ENCODE measurements at regions not wholly inside any gene's neighbourhood (a gene's known extent, or its start where the extent isn't known, plus 50 kb on each side); places are given as distances from the start of the nearest gene placed in this dataset.

DNA sequence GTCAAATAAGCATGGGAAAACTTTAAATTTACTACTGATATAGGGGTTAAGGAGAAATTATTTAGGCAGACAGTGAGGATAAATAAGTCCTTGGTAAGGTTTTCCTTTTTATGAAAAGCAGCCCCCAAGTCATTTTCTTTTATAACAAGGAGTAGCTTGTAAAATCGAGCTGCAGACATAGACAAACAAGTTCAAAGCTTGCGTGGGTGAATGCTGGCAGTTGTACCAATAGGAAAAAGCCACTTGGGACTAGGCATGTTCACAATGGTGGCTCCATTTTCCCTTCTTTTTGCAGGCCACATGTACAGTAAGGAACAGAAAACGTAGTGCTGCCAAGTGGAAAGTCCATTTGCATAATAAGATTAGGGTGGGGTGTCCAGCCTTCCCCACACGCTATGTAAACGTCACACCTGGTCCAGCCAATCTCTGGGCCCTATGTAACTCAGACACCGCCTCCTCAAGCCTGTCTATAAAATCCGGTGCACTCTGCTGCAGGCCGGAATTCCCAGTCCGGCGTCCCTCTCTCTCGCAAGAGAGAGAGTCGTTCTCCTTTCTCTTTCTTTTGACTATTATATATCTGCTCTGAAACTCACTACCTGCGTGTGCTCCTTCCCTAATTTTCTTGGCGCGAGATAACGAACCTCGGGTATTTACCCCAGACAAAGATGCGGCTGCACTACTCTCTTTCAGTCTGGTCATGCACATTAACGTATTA lies 217.1 kb upstream of the MAN1A1 start:
- DNase-seq = no peak

DNA sequence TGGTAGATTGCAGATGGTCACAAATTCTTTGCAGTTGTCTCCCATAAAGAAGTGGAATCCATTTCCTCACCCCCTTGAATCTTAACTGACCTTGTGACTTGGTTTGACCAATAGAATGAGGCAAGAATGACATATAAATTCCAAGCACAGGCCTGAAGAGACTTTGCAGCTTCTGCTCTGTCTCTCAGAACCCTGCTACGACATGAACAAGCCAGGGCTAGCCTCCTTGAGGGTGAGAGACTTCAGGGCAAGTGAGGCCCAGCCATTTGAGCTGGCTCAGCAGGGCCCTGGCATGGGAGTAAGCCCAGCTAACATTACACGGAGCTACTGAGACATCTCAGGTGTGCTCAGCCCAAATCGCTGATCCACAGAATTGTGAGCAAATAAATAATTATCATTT lies 216.3 kb upstream of the MAN1A1 start:
- no peak for DNase-seq

DNA sequence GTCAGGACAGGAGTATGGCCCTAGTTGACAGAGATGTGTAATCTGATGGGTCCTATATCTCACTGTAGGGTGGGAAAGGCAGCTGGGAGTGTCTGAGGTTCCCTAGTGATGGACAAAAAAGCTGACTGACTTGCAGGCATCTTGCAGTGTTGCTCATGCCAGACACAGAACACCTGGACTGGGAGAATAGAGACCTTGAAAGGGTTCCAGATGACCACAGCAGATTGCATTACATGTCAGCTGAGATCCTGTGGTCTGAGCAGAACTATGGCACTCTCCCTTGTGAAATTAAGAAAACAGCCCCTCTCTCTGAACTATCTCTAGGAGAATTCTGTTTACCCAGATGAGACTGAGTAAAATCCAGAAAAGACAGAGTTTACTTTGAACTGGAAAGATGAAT lies 212.6 kb upstream of the MAN1A1 start:
- no peak for DNase-seq

DNA sequence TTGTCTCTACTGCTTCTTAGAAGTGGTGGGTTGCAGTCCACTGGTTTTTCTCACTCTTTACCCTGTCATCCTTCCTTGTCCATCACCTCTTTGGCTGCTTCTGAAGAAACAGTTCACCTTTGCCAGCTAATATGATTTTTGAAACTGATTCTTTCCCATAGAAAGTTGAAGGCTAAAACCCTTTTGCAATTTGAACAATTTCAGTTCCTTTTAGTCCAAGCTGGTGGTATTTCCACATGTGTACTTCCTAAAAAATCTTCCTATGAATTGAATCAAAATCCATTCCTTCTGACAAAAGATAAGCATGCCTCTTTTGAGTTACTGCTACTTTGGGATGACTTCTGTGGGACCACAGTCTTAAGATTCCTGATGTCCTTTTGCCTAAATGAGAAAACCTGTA lies 210.0 kb upstream of the MAN1A1 start:
- DNase-seq = no peak

DNA sequence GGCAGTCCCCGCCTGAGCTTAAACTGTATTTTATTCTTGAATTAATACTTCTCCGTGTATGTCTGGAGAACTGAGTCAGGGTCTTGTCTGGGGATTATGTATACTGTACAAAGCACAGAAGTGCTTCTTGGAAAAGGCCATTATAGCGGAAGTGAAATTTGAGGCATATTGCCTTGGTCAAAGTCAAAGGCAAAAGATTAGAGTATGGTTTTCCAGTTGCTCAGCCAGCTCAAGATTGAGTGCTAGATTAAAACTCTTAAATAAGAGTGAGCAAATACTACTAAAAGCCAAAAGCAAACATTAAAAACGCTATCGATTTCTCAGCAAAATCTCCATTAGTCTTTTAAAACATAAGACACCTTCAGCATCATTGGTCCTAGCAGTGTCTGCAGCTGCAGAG lies 207.7 kb upstream of the MAN1A1 start:
- DNase-seq = no peak

DNA sequence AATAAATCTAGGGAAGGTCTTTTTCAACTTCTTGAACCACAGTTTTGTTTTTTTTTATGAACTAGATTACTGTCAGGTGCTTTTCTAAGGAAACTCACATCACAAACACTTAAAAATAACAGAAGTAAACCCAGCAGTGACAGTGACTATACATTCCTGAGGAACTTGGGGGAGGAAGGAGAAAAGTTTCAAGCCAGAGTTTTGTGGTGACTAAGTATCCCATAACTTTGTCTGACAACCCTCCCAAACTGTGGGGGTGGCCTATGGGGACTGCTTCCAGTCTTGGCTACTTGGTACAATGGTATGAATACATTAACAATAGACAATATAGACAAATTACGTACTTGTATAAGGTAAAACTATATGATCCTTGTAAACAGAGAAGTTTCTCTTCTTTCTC lies 202.5 kb upstream of the MAN1A1 start:
- no peak for DNase-seq

DNA sequence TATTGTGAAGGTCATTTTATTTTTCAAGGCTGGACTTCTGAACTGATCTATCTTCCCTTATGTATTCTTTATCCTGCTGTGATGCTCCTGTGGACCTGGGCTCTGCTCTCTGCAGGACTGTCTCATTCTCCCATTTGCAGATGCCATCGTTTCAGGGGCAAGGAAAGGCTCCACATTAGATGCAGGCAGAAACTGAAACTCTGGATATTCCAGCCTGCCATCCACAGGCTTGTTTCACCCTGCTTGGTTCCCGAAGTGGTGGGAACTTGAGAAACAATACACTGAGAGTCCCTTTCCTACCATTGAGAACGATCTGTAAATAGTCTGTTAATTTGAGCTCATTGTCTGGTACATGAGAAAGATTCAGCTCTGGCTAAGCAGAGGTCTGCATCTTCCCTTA lies 197.5 kb upstream of the MAN1A1 start:
- no peak for DNase-seq

DNA sequence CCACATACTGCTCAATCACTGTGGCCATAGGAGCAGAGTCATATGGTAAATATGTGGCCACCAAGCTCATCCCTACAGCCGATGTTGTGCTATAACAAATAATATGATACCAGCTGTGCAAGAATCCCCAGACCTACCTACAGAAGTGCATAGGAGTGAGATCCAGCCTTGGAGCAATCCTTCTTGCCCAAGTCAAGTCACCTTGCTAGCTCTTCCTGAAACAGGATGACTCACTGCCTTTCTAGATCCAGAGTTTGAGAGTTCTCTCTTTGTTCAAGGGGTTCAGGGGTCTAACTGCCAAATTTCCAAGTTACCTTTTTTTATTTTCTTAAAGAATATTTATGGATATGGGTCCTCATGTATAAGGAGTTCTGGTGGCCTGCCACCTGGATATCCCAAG lies 195.7 kb upstream of the MAN1A1 start:
- no peak for DNase-seq

DNA sequence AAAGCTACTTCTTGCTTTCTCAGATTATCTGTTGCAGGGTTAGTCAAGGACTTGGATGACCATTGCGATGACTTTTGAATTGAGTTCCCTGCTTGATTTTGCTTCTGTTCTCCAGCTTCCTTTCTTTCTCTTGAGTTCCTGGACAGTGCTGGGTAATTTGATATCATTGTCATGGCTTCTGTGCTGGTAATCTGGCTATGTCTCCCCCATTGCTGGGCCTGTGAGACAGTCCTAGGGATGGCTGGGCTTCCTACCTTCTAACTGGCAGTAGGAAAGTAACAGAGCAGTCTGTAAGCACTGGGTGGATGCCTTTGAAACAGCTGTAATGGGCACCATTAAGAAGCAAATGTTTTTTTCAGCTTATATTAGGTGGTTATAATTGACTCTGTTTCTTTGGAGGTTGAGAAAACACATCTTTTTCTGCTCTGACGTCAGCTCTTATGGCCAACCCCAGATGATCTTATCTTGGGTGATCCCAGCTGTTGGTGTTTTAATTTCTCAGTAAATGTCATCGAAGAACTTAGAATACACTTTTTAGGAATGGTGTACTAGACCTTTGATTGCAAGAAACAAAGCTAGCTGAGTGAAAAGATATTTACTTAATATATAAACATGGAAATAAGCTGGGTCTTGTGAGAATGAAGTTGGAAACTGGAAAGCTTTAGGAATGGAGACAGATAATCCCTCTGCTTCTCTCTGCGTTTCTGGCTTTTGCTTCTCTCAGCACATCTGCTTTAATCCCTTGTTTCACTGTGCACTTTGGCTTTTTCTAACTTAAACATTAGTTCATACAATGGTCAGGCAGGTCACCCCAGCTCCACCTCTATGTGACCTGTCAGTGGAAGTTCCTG lies 195.0 kb upstream of the MAN1A1 start:
- DNase-seq = no peak

DNA sequence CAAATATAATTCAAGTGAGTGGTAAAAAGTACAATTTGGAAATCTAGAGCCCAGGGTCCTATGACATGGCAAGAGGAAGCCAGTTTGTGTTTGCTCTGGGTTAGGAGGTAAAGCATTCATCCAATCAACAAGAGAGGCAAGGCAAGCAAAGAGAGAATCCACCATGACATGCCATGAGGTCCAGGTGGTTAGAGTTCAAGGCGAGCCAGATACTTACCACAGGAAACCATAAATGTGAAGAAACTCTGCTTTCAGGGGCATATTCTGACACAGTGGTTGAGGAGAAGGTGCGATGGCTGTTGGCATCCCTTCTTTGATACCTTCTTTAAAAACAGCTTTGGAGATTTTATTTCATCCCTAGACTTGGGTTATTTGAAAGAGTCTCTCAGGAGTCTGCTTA lies 193.8 kb upstream of the MAN1A1 start:
- DNase-seq = no peak

DNA sequence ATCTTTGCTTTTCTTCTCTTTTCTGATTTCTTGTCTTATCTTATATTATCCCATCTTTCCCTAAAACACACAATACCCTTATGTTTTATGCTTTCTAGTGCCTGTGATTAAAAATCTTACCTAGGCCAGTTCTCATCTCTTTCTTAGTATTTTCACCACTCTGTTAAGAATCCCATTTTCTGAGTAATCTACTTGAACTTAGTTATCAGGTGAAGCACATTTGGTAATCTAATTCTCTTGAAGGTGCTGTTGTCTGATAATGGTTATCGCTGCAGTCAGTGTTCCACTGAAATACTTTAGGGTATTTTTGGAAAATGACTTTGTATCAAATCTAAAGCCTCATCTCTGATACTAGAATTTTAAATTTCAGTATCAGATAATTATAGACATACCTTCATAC lies 192.5 kb upstream of the MAN1A1 start:
- no peak for DNase-seq

DNA sequence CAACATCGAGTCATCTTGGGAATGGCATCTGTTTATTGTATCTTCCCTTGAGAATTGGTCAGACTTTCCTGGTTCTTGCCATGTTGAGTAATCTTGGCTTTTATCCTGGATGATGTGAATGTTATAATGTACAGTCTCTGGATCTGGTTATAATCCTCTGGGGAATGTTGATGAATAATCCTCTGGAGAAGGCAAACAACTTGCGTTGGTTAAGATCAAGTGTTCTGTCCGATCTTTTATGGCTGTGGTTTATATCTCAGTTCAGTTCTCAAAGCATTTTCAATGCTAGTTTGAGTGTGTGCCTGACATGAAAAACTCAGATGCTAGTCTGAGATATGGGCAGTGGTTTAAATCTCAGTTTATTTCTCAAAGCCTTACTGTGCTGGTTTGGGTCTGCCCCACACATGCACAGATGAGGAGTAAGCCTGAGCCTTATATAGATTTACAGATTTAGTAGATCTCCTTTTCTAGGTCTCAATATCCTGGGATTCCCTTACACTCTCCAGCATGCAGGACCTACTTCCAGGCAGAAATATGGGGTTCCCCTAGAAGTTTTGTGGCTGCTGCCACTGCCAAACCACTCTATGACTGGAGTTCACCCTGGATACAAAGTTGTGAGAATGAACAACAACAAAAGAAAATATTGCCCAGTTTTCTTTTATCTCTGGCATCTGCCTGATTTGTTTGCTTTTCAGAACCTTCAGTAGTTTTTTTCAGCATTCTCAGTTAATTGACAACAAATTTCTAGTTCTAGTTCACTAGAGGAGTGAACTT lies 191.8 kb upstream of the MAN1A1 start:
- no peak for DNase-seq

DNA sequence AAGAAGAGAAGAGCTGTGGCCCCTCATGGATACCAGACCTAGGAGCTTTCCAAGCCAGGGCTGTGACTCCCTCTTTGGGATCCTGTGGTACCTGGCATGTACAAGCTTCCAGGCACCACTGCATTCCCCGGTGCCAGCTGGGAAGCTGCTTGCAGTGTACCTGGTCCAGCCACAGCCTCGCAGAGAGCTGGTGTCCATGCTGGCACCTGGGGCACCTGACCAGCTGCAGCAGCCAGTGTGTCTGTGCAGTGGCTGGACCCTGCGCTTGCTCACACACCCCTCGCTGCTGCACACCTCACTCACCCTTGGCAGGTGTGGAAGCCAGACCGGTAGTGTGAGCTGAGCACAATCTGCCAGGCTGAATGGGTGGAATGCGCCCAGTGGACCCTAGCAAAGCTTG lies 190.9 kb upstream of the MAN1A1 start:
- DNase-seq = no peak

DNA sequence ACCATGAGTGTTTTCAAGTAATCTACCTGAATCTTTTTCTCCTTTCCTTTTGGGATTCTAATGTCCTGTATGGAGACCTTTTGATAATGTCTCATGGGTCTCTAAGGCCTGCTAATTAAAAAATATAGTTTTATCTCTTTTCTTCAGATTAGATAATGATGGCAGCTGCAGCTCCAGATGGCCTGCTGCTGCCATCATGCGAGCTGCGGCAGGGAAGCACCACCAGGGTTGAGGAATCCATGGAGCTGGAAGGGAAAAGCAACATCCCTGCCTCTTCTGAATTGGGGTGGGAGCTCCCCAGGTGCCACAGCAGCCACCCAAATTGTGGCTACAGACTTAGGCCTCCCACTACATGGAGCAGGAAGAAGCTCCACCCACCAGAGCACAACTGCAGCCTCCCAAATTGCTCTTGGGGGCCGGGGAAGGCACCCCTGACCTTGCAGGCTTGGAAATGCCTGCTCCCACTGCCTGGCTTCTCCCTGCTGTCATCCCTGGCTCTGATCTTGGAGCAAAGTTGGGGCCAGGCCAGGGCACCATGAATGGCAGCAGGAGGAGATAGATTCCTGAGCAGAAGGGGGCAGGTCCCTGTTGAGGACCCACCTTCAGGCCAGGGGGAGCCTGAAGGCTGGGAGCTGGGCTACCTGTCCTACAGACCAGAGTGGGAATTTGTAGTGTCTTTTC lies 189.6 kb upstream of the MAN1A1 start:
- no peak for DNase-seq

DNA sequence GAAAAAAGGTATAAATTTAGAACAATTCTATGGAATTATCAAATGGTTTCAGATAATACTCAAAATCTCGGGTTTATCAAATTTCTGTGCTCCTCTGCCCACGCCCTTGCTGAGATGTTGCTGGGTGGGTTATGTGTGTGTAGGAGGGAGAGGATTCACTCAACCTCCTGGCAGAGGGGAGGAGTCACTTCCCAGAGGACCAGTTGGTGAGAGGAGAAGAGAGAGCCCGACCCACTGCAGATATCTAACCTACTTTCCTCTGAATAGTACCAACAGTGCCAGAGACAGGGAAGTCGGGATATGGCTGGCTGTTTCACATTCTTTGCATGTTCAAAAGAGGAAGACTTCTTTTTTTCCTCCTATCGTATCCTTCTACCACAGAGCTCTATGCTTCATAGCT lies 187.1 kb upstream of the MAN1A1 start:
- DNase-seq = no peak

DNA sequence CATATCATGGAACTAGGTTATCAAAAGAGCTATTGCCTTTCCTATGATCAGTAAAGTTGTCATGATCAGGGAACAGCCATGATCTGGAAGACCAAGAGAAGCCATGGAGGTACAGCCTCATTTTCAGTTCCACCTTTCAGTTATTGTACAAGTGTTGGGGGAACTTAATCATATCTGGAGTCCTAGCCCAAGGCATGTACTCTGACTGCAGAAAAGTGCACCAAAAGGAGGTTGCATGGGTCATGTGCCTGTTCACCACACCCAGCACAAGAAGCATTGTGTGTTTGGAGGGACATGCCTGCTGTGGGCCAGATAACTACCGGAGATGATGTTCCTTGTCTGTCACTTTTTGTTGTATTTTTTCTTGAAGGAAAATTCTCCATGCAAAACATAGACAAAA lies 185.8 kb upstream of the MAN1A1 start:
- DNase-seq = no peak

DNA sequence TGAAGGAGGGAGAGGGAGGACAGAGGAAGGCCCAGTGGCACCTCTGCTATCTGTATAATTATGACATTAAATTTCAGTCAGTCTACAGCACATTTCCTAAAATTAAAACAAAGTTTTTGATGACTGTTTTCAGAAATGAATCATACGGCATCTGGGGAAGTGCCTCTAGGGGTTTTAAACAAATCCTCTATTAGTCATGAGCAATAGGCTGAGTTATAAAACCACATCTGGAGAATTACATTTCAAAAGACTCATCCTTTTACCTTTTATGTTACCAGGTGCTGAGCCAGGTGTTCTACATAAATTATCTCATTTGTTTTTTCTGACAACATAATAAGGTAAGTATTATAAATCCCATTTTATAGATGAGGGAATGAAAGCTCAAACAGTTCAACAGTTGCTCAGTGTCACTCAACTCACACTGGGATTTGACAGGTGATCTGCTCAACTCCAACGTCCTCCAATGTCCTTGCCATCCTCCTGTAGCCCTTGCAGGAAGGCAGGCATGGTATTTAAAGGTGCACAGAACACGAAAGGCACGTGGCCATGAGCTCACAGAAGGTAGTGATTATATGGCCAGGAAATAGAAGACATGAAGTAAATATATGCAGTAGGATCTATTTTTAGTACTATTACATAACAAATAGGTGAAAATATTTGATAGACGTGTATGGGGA lies 184.2 kb upstream of the MAN1A1 start:
- no peak for DNase-seq

DNA sequence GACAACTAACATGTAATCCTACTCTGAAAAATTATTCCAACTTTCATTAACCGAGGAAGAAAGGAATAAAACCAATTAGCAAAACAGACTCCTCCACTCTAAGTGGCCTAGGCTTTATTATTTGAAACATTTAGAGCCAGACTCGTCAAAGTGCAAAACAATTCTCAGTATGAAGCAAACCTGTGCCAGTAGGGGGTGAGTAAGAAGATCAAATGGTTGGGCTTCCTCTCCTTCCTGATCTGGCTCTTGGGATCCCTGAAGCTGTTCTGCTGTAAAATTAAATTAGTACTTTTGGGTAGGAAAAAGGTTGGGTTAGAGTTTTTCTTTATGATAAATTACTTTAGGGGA lies 177.6 kb upstream of the MAN1A1 start:
- DNase-seq = no peak

DNA sequence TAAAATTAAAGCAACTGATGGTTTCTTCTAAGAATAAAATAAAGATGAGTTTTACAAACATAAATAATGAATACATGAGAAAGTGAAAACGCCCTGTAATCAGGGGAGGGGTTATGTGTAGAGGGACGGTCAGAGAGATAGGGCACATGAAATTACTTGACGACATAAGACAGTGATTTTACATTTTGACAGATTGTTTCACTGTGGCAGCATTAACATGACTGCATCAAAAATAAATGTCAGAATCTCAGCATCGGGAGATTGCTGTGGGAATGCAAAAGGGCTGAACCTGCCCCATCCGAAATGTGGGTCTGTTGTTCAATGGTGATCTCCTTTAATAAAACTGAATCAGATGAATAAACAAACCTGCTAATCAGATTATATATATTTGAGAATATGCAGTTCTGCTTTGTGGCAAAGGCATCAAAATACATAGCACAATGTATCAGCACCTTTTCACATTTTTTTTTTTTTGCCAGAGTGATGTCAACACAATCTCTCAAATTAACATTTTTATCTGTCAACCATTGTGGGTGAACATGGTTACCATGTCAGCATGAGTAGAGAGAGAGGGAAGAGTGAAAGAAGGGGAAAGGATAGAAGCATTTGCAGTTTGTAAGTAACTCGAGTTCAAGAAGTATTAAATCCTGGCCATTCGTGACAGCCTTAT lies 177.1 kb upstream of the MAN1A1 start:
- DNase-seq = no peak

DNA sequence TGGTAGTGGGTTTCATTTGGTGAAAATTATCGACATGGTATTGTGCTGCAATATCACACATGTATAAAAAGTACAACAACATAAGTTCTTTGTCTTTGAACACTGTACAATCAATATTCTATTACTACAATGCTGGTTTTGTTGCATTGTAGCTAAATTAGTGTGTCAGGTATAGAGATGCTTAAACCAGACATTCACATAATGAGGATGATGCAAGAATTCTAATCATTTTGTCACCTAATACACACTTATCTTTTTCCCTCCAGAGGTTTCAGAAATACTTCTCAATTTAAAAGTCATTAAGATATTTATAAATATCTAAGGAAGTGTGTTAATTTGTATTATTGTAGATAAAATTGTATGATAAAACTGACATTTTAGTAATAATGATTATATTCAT lies 174.8 kb upstream of the MAN1A1 start:
- DNase-seq = no peak

DNA sequence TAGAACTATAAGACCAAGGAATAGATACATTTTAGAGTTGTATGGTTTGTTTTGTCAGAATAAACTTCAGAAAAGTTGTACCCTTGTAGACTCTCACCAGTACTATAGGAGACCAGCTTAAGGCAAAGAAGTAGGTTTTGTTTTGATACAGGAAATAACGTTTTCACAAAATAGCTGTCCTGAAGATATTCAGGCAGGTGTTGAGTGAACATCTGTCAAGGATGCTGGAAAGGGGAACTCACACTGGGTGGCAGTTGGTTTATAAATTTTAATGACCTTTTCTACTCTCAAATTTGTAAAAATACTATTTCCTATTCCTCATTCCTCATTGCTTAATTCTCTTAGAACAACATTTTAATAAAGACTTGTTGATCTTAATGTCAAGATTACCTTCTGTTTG lies 174.0 kb upstream of the MAN1A1 start:
- DNase-seq = no peak

DNA sequence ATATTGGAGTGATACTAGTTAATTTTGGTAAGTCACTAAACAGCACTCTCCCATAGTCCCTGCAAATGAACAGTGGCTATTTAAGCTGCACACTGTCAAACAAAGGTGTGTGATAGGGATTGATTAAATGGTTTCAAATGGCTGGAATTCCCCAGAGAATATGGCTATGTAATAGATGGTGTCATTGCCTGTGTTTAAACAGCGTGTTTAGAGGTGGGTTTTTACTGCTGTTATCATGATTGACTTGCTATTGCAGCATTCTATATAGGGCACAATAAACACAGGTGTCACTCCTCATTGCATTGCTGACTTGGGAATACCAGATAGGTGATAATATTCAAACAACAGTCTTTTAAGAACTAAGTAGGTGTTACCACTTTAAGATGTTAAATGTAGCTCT lies 171.7 kb upstream of the MAN1A1 start:
- DNase-seq = no peak

All from stimulated activated CD4-positive, alpha-beta T cell treated with anti-CD3 and anti-CD28 coated beads, Interleukin-4, amount 100 ng/mL, for 1 hour (primary cell).